H1 (cell line): ENCODE measurements at regions not wholly inside any gene's neighbourhood (a gene's known extent, or its start where the extent isn't known, plus 50 kb on each side); places are given as distances from the start of the nearest gene placed in this dataset.

Experiments used
- CTCF ChIA-PET: fragments of 300-600 bp; sonication (Branson Sonifier 250); formaldehyde crosslinking; loops from one replicate; lab custom pipeline; 2021; ENCODE audit not compliant: partially characterized antibody; lab: Charles Lee
- POLR2A ChIA-PET: fragments of 300-600 bp; sonication (Branson Sonifier 250); formaldehyde crosslinking; loops from one replicate; lab custom pipeline; 2021; ENCODE audit warnings: inconsistent platforms; ENCODE audit not compliant: partially characterized antibody; lab: Charles Lee
- DNase-seq, 2 experiments: peaks; one replicate each; pipeline versions ENCODE4 v3.0.0 to v3.0.0-alpha.2; 2010 to 2022; ENCODE audit warnings: low spot score in 2 of 2, low read depth in 1 of 2, mixed read lengths in 1 of 2
- FAIRE-seq: peaks from 2 replicates; lab custom pipeline; 2011; peaks lifted over from hg19 to GRCh38; lab: Jason Lieb, UNC
- H2AFZ ChIP-seq: 2 replicates; pipeline ENCODE4 v1.8.1; 2012; ENCODE audit warnings: low read length, inconsistent platforms
- H2AK5ac ChIP-seq: 2 replicates; pipeline ENCODE4 v1.6.1; 2013; ENCODE audit warnings: low read depth, low read length
- H2BK120ac ChIP-seq: replicated peaks from 2 replicates; pipeline ENCODE3; 2013; ENCODE audit warnings: low read depth, low read length, inconsistent platforms
- H2BK12ac ChIP-seq: 2 replicates; pipeline ENCODE4 v1.6.1; 2013; ENCODE audit warnings: low read depth, low read length
- H2BK15ac ChIP-seq: 2 replicates; pipeline ENCODE4 v1.6.1; 2013; ENCODE audit warnings: low read length
- H2BK20ac ChIP-seq: 2 replicates; pipeline ENCODE4 v1.6.1; 2013; ENCODE audit warnings: low read length
- H2BK5ac ChIP-seq: 2 replicates; pipeline ENCODE4 v1.6.1; 2013; ENCODE audit warnings: low read depth, low read length
- H3K14ac ChIP-seq: 2 replicates; pipeline ENCODE4 v1.6.1; 2013; ENCODE audit warnings: inconsistent platforms; ENCODE audit not compliant: insufficient read length
- H3K18ac ChIP-seq: 2 replicates; pipeline ENCODE4 v1.6.1; 2013; ENCODE audit warnings: low read length; ENCODE audit errors: extremely low read depth
- H3K23ac ChIP-seq: 2 replicates; pipeline ENCODE4 v1.6.1; 2013; ENCODE audit warnings: inconsistent platforms; ENCODE audit not compliant: insufficient read length
- H3K23me2 ChIP-seq: 2 replicates; pipeline ENCODE4 v1.6.1; 2013; ENCODE audit warnings: low read depth, low read length
- H3K27ac ChIP-seq: 2 replicates; pipeline ENCODE4 v1.6.1; 2011; ENCODE audit warnings: low read depth, low read length, inconsistent platforms
- H3K27me3 ChIP-seq, 4 experiments: replicated peaks in 1 of 4; 1 replicate in 1 of 4; 2 replicates in 3 of 4; pipeline versions ENCODE4 v1.6.1 to v1.8.1; 2011 to 2013; ENCODE audit warnings: low read length in 3 of 4, mild to moderate bottlenecking in 3 of 4, inconsistent platforms in 2 of 4, mixed read lengths in 2 of 4, moderate library complexity in 1 of 4; ENCODE audit not compliant: control insufficient read depth in 3 of 4, insufficient read depth in 3 of 4; ENCODE audit errors: extremely low read depth in 1 of 4
- H3K36me3 ChIP-seq, 4 experiments: 2 replicates each; pipeline versions ENCODE4 v1.6.1 to v1.8.1; 2011 to 2013; ENCODE audit warnings: mild to moderate bottlenecking in 4 of 4, low read length in 3 of 4, moderate library complexity in 2 of 4, control low read depth in 1 of 4, inconsistent platforms in 1 of 4; ENCODE audit not compliant: insufficient read depth in 4 of 4, control insufficient read depth in 2 of 4
- H3K4ac ChIP-seq: replicated peaks from 2 replicates; pipeline ENCODE3; 2013; ENCODE audit warnings: low read length, low read depth, mixed read lengths, inconsistent platforms; ENCODE audit not compliant: insufficient read length
- H3K4me1 ChIP-seq, 4 experiments: replicated peaks in 1 of 4; 1 replicate in 1 of 4; 2 replicates in 3 of 4; pipeline versions ENCODE4 v1.6.1 to v1.8.1; 2011 to 2013; ENCODE audit warnings: low read length in 3 of 4, inconsistent platforms in 2 of 4, mixed read lengths in 1 of 4; ENCODE audit not compliant: insufficient read depth in 4 of 4, control insufficient read depth in 3 of 4
- H3K4me2 ChIP-seq, 2 experiments: 2 replicates each; pipeline versions ENCODE4 v1.6.1 to v1.8.1; 2011 to 2013; ENCODE audit warnings: low read depth in 2 of 2, low read length in 2 of 2, control low read depth in 1 of 2, inconsistent platforms in 1 of 2, mild to moderate bottlenecking in 1 of 2; ENCODE audit not compliant: insufficient read depth in 1 of 2
- H3K4me3 ChIP-seq, 4 experiments: fragments of 200-600, 300-600 bp in 1 of 4; sonication (generic), shearing (Covaris generic), sonication (Bioruptor Twin) in 1 of 4; 2 replicates each; pipeline versions ENCODE4 v1.5.1 to v1.8.1; 2011 to 2016; ENCODE audit warnings: low read length in 4 of 4, low read depth in 3 of 4, control low read depth in 2 of 4, inconsistent platforms in 2 of 4, mild to moderate bottlenecking in 2 of 4, mixed read lengths in 1 of 4, moderate library complexity in 1 of 4; ENCODE audit not compliant: insufficient read depth in 2 of 4; ENCODE audit errors: extremely low read depth in 1 of 4
- H3K56ac ChIP-seq: replicated peaks from 2 replicates; pipeline ENCODE3; 2013; ENCODE audit warnings: low read depth, mild to moderate bottlenecking, mixed read lengths, low read length, inconsistent platforms; ENCODE audit not compliant: insufficient read length
- H3K79me1 ChIP-seq: 2 replicates; pipeline ENCODE4 v1.6.1; 2013; ENCODE audit warnings: low read depth, low read length, control low read depth
- H3K79me2 ChIP-seq, 2 experiments: 2 replicates each; pipeline versions ENCODE4 v1.6.1 to v1.8.1; 2012 to 2013; ENCODE audit warnings: low read length in 2 of 2, mild to moderate bottlenecking in 2 of 2, inconsistent platforms in 1 of 2; ENCODE audit not compliant: insufficient read depth in 2 of 2, control insufficient read depth in 1 of 2
- H3K9ac ChIP-seq, 4 experiments: replicated peaks in 1 of 4; 1 replicate in 1 of 4; 2 replicates in 3 of 4; pipeline versions ENCODE4 v1.6.1 to v1.8.1; 2011 to 2013; ENCODE audit warnings: low read depth in 3 of 4, low read length in 3 of 4, control low read depth in 2 of 4, mild to moderate bottlenecking in 2 of 4, moderate library complexity in 2 of 4, inconsistent platforms in 1 of 4; ENCODE audit errors: extremely low read depth in 1 of 4
- H3K9me3 ChIP-seq, 2 experiments: 2 replicates each; pipeline versions ENCODE4 v1.6.1 to v1.8.1; 2012 to 2013; ENCODE audit warnings: mild to moderate bottlenecking in 2 of 2, moderate library complexity in 2 of 2, control low read depth in 1 of 2, inconsistent platforms in 1 of 2, low read depth in 1 of 2, low read length in 1 of 2, mixed read lengths in 1 of 2; ENCODE audit not compliant: insufficient read depth in 2 of 2
- H4K20me1 ChIP-seq, 2 experiments: replicated peaks in 1 of 2; 2 replicates each; pipeline versions ENCODE3 to v1.8.1; 2011 to 2013; ENCODE audit warnings: inconsistent platforms in 2 of 2, low read length in 2 of 2, mild to moderate bottlenecking in 1 of 2; ENCODE audit not compliant: insufficient read depth in 2 of 2, control insufficient read depth in 1 of 2
- H4K5ac ChIP-seq: 2 replicates; pipeline ENCODE4 v1.6.1; 2013; ENCODE audit warnings: low read length, low read depth, mixed read lengths, inconsistent platforms; ENCODE audit not compliant: insufficient read length
- H4K8ac ChIP-seq: 2 replicates; pipeline ENCODE4 v1.8.0; 2013; ENCODE audit warnings: mild to moderate bottlenecking, moderate library complexity, low read length, inconsistent platforms; ENCODE audit not compliant: insufficient read depth; ENCODE audit errors: extremely low read depth
- H4K91ac ChIP-seq: replicated peaks from 2 replicates; pipeline ENCODE3; 2013; ENCODE audit warnings: low read length, mixed read lengths, inconsistent platforms; ENCODE audit not compliant: insufficient read length
- ATF3 ChIP-seq: IDR thresholded peaks from 2 replicates; pipeline ENCODE4 v1.6.1; 2011; ENCODE audit warnings: low read depth, mild to moderate bottlenecking, low read length; ENCODE audit not compliant: insufficient read depth
- CEBPB ChIP-seq: IDR thresholded peaks from 2 replicates; pipeline ENCODE4 v1.6.1; 2012; ENCODE audit warnings: low read depth, low read length
- HDAC6 ChIP-seq: IDR thresholded peaks from one replicate; pipeline ENCODE4 v1.7.1; 2012; ENCODE audit warnings: low read depth, mild to moderate bottlenecking, inconsistent platforms, low read length, moderate library complexity
- SIN3A ChIP-seq, 2 experiments: IDR thresholded peaks in 1 of 2; conservative IDR thresholded peaks in 1 of 2; 2 replicates each; pipeline ENCODE4 v1.6.1; 2011 to 2012; ENCODE audit warnings: low read length in 2 of 2, improper control_type of control experiment in 1 of 2, low read depth in 1 of 2, mild to moderate bottlenecking in 1 of 2
- WGBS, 2 experiments: shearing (Covaris generic) in 1 of 2; methylation state at CpG; one replicate each; pipeline versions ENCODE4 v1.1.6 to v1.1.7; 2013 to 2015; ENCODE audit warnings: low lambda C conversion rate in 2 of 2, mixed read lengths in 2 of 2, inconsistent platforms in 1 of 2, low coverage in 1 of 2, missing lambda C conversion rate in 1 of 2; ENCODE audit not compliant: insufficient replicate concordance in 2 of 2, insufficient coverage in 1 of 2, insufficient read length in 1 of 2; ENCODE audit errors: extremely low coverage in 1 of 2, missing lambda C conversion rate in 1 of 2; 5-methylcytosine and 5-hydroxymethylcytosine counted together

DNA sequence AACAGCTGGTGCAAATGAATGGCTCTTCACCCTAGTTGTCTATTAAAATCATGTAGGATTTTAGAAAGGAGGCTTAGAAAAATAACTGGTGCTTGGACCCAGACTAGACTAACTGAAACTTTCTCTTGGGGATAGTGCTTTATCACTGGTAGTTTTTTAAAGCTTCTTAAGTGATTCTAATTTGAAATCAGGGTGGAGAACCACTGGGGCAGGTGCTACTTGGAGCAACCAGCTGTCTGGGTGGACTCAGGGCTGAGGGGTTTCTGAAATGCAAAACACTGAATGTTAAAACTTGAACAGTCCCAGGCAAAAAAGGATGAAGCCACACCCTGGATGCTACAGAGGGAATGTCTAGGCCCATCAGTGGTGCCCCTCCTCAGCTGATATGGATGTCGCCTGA is 81.2 kb downstream of the PXDC1 start:
- peaks cover 0 to 11% (median 3%) of the 10 kb centered on the region in 4 experiments; a peak in 2 of 7 replicates for H3K4me1 ChIP-seq
- H2AK5ac ChIP-seq: no peak overlapping the region
- H3K18ac ChIP-seq: no peak overlapping the region
- no peak overlapping the region for H3K4me2 ChIP-seq
- H2BK15ac ChIP-seq: no peak overlapping the region
- H3K4ac ChIP-seq: no peak overlapping the region
- no peak overlapping the region for H3K56ac ChIP-seq
- H2BK20ac ChIP-seq: no peak overlapping the region
- no peak overlapping the region for H2AFZ ChIP-seq
- WGBS, 2 experiments: 94% methylated on average over 1 of the region's 1 CpG; no CpG with 5 or more reads in 1 of the 2 experiments
- H4K5ac ChIP-seq: no peak overlapping the region
- TF ChIP-seq HDAC6 (no peak), SIN3A (conservative IDR thresholded peaks at IDR 0.05 in 1 of 2, IDR thresholded peaks at IDR 0.05 in 1 of 2; ENCODE audit: low read depth in 1 of 2, low read length in 2 of 2) (no peak), ATF3 (no peak), CEBPB (no peak)
- no peak overlapping the region for H2BK5ac ChIP-seq
- ChIA-PET CTCF (interaction anchor here (0.6 kb wide), 1 partner anchor 322 kb away, joined by 3 read pairs; no protein-coding TSS in a partner anchor), POLR2A (no interaction called here)
- peaks cover 0 to 6% of the 10 kb centered on the region in 2 experiments; a peak in 1 of 4 replicates for H3K9me3 ChIP-seq
- no peaks in the 10 kb centered on the region for H3K79me2 ChIP-seq
- H3K27ac ChIP-seq: no peak overlapping the region
- no peak for FAIRE-seq
- no peak overlapping the region for H3K9ac ChIP-seq
- H4K91ac ChIP-seq: no peak overlapping the region
- no peak overlapping the region for H2BK12ac ChIP-seq
- H3K23me2 ChIP-seq: no peaks in the 10 kb centered on the region
- H3K27me3 ChIP-seq: no peaks in the 10 kb centered on the region
- no peak overlapping the region for H3K4me3 ChIP-seq
- H2BK120ac ChIP-seq: no peak overlapping the region
- no peak for DNase-seq
- no peak overlapping the region for H4K8ac ChIP-seq
- H3K36me3 ChIP-seq: no peaks in the 10 kb centered on the region
- H3K14ac ChIP-seq: no peak overlapping the region
- H3K79me1 ChIP-seq: no peaks in the 10 kb centered on the region
- H4K20me1 ChIP-seq: no peaks in the 10 kb centered on the region
- no peak overlapping the region for H3K23ac ChIP-seq
